Right ventricle myocardium superior (tissue), 1 donor: ENCODE measurements at regions not wholly inside any gene's neighbourhood (a gene's known extent, or its start where the extent isn't known, plus 50 kb on each side); places are given as distances from the start of the nearest gene placed in this dataset.
A peak's percentile ranks its signal among the peaks of the same experiment; 100 is the strongest.

Source experiments
- ATAC-seq: fragments of 200-7000 bp; cut with Tn5 transposase; one replicate; pipeline ENCODE4 v1.9.1; 2020; ENCODE audit warnings: mild to moderate bottlenecking; ENCODE audit not compliant: poor library complexity
- DNase-seq: peaks from one replicate; pipeline ENCODE4 v3.0.0-alpha.2; 2020
- intact Hi-C: fragments of 100-400 bp; cut with DNase I; formaldehyde crosslinking; loops from one replicate; pipeline ENCODE4 v1.11.2; 2022
- donor health status: DM: no; HTN: yes; CAD: no; lungs with severe emphysema.

GRCh38 chr10:29063806-29064644, 224.8 kb upstream of the LYZL1 start:
- DNase-seq (no peak), ATAC-seq (no peak)
- intact Hi-C loops: no loop called here

GRCh38 chr10:29064680-29065079, 224.2 kb upstream of the LYZL1 start:
- intact Hi-C loops: no loop called here
- ATAC-seq (no peak), DNase-seq (no peak)

- DNase-seq (no peak), ATAC-seq (no peak)
- intact Hi-C loops: no loop called here
Observed at GRCh38 chr10:29067161-29067560, 221.7 kb upstream of the LYZL1 start.

DNA sequence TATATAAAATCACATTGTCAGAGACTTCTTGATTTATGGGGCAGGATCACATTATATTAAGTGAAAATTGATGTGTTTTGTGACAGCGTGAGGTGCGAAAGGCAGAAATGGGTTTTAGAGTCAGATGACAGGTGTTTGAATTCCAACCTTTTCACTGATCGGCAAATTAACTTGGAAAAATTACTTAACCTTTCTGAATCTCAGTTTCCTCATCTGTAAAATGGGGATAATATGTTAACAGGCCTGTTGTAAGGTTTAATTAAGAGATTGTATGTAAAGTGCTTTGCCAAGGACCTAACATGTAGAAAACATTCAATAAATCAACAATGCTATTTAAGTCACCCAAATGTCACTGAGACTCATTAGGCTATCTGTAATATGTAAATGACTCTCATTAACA, 221.2 kb upstream of the LYZL1 start:
- DNase-seq (no peak), ATAC-seq (no peak)
- intact Hi-C loops: no loop called here

DNA sequence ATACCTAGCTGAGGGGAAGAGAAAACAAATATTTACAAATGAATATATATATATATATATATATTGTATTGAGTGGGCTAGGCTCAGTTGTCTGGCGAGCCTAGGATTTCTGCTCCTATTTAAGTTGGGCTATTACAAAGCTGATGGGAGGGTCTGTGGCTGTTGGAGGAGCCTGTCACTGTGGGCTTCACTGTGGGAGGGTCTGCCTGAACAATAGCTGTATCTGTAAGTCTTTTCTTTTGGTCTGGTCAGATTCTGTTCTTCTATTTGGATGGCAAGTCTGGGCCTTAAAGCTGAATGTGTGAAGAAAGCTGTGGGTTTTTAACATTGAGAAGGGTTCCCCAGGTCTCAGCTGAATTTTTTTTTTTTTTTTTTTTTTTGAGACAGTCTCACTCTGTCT, 220.6 kb upstream of the LYZL1 start:
- ATAC-seq (no peak), DNase-seq (no peak)
- intact Hi-C loops: no loop called here

GRCh38 chr10:29068966-29069365, 219.9 kb upstream of the LYZL1 start:
- ATAC-seq: no peak
- no peak for DNase-seq
- intact Hi-C loops: no loop called here

- intact Hi-C loops: no loop called here
- ATAC-seq: no peak
Observed at GRCh38 chr10:29069941-29070340, 218.9 kb upstream of the LYZL1 start.

DNA sequence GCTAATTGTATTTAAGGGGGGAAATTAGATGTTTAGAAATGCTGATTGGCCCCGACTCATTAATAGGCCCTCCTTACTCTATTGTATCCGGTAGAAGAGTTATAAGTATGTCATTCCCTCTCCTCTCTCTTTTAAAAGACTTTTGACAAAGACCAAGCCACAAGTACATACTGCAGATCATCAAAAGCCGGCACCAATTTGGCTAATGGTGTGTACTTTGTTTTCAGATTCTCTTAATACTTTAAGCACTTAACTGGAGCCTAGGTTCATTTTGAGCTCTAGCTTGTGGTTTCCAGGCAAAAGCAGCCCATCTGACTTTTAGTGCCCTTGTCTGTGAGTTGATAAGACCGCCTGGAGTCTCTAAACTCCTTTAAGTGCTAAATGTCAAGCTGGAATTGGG, 210.0 kb upstream of the LYZL1 start:
- no peak for DNase-seq
- intact Hi-C loops: no loop called here
- no peak for ATAC-seq

More at GRCh38 chr10:29069941-29070340, 218.9 kb upstream of the LYZL1 start:
- DNase-seq: no peak

DNA sequence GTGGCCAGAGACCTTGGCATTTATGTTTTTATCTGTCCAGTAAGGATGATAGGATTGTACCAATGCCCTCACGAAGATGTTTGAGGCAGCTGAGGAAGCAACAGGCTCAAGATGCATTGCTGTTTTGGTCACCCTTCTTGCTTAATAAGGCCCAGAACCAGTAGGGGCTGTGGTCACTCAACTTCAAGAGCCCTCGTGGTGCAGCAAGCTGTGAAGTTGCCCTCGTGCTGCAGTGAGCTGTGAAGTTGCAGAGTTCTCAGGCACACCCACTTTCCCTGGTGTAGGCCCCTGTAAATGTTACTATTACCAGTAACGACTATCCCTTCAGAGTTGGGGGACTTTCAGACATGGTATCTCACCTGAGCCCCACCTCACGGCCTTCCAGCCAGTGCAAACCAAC, 207.6 kb upstream of the LYZL1 start:
- ATAC-seq: no peak
- intact Hi-C loops: no loop called here

GRCh38 chr10:29081951-29082685, 206.8 kb upstream of the LYZL1 start:
- intact Hi-C loops: no loop called here
- DNase-seq (peak; percentile 49), ATAC-seq (peak; percentile 41)

More for the DNA sequence above, 207.6 kb upstream of the LYZL1 start:
- DNase-seq: no peak

DNA sequence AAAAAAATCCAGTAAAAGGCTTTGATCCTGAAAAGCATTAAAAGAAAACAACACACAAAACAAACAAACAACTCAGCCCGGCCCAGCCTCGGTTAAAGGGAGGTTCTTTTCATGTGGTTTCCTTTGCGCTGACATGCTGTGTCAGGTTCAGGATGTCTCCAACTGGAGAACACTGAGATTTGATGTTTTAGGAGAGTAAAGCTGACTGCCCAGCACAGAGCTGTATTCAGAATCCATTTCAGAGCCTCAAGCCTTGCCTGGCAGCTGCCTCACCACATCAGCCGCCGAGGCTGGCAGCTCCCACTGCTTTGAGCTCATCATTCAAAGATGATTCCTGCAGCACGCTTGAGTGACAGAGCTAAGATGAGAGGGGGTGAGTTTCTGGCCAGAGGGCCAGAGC, 205.8 kb upstream of the LYZL1 start:
- no peak for DNase-seq
- no peak for ATAC-seq
- intact Hi-C loops: no loop called here

- intact Hi-C loops: no loop called here
- ATAC-seq (no peak), DNase-seq (no peak)
Observed at GRCh38 chr10:29084681-29085307, 204.1 kb upstream of the LYZL1 start.

DNA sequence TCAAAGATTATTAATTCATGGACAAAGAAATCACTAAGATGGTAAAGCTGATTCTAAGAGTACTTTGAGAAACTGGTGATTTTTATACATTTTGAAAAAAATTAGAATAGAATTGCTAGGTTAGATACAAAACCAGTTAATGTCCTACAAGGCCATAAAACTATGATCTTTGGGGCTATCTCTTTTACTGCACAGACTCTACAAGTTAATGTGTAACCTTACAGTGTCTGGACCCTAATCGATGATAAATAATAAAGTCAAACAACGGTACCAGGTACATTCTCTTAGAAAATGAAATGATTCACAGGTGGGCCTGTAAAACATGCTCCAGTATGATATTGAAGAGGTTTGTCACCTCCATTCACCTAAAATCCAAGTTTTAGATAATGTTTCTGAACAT, 199.8 kb upstream of the LYZL1 start:
- ATAC-seq (no peak), DNase-seq (no peak)
- intact Hi-C loops: no loop called here

GRCh38 chr10:29096303-29096824, 192.5 kb upstream of the LYZL1 start:
- intact Hi-C loops: no loop called here
- DNase-seq: no peak
- ATAC-seq: no peak

GRCh38 chr10:29098423-29098822, 190.4 kb upstream of the LYZL1 start:
- intact Hi-C loops: no loop called here
- no peak for ATAC-seq

GRCh38 chr10:29099001-29099400, 189.9 kb upstream of the LYZL1 start:
- no peak for DNase-seq
- intact Hi-C loops: no loop called here
- no peak for ATAC-seq

More at GRCh38 chr10:29098423-29098822, 190.4 kb upstream of the LYZL1 start:
- no peak for DNase-seq

- DNase-seq: no peak
- no peak for ATAC-seq
- intact Hi-C loops: no loop called here
Observed at GRCh38 chr10:29099415-29099814, 189.5 kb upstream of the LYZL1 start.

DNA sequence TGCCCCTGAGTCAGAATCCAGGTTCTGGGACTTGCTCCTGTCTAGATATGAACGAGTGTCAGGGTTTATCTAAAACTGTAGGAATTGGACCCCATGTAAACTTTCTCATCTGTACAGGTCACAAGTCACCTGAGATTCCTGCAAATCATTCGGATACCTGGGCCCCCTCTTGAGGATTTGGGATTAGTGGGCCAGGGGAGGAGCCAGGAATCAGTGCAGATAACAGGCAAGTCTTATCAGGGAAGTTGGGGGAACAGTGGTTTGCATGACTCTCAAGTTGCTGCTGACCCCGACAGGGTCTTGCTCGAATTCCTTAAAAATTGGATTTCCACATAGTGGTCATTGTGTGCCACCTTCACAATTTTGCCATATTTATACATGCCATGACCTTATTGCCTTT, 188.4 kb upstream of the LYZL1 start:
- intact Hi-C loops: no loop called here
- ATAC-seq (no peak), DNase-seq (no peak)

GRCh38 chr10:29102233-29102632, 186.6 kb upstream of the LYZL1 start:
- intact Hi-C loops: no loop called here
- ATAC-seq: no peak
- no peak for DNase-seq

- DNase-seq (no peak), ATAC-seq (no peak)
- intact Hi-C loops: no loop called here
Observed at GRCh38 chr10:29102636-29103035, 186.2 kb upstream of the LYZL1 start.
